ENCODE measurements at regions not wholly inside any gene's neighbourhood (a gene's known extent, or its start where the extent isn't known, plus 50 kb on each side); places are given as distances from the start of the nearest gene placed in this dataset.

DNA sequence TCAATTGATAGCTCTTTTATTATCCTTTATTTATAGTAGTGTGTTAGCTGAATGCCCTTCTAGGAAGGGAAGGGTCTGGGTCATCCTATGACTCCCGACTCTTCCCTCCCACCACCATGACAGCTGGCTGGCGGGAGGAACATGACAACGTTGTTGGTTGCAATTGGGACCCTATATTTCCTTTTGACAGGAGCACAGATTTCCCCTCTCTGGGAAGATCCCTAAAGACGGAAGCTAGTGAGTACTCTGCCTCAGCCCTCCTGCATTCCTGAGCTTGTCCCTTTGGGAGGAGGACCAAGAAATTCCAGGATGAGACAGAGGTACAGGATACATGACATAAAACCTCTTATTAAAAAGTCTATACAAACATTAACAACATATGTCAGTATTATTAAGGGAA is 485.4 kb downstream of the NAV3 start:
- TF ChIP-seq, protein P1, sequence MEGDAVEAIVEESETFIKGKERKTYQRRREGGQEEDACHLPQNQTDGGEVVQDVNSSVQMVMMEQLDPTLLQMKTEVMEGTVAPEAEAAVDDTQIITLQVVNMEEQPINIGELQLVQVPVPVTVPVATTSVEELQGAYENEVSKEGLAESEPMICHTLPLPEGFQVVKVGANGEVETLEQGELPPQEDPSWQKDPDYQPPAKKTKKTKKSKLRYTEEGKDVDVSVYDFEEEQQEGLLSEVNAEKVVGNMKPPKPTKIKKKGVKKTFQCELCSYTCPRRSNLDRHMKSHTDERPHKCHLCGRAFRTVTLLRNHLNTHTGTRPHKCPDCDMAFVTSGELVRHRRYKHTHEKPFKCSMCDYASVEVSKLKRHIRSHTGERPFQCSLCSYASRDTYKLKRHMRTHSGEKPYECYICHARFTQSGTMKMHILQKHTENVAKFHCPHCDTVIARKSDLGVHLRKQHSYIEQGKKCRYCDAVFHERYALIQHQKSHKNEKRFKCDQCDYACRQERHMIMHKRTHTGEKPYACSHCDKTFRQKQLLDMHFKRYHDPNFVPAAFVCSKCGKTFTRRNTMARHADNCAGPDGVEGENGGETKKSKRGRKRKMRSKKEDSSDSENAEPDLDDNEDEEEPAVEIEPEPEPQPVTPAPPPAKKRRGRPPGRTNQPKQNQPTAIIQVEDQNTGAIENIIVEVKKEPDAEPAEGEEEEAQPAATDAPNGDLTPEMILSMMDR (IDR thresholded peaks at IDR 0.05; ENCODE audit: borderline replicate concordance, control extremely low read depth, extremely low read depth, insufficient read depth, missing control alignments), result no peak
- no peak for DNase-seq (ENCODE audit: low spot score)
- in situ Hi-C loops (cut with MboI; ENCODE audit: low sequenced_read_pairs, unreplicated experiment), result no loop called here

DNA sequence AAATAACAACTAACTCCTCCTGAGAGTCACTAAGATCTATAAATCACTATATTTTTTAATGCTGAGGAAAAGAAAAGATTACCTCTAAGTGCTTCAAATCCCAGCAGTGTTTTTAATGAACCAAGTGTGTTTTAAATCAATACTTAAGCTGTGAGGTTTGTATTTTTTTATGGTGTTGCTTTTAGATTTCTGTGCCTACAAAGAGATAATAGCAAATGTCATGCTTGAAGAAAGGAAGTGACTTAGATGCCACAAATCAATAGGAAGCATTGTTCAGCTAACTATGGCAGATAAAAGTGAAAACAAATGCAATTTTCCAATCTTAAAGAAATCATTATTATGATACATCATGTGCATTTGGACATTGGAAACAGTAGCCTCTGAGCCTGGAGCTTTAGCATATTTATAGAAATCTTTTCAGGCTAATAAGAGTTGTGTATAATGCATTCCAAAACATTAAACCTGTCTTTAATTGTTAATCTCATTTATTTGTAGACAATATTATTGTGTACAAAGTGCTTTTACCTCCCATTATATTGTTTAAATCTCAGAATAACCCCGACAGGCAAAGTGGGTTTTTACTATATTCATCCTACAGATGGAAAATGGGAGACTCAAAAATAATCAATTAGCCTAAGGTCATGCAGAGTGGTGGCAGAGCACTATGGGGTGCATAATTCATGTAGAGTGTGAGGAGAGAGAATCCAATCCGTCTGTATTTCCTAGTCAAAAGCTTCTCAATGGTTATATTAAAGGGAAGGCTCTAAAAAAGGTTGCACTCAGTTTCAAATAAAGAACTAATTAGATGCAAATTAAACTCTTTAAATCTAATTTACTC is 486.2 kb downstream of the NAV3 start:
- TF ChIP-seq, protein P1 (IDR thresholded peaks at IDR 0.05; ENCODE audit: borderline replicate concordance, control extremely low read depth, extremely low read depth, insufficient read depth, missing control alignments), result no peak
- in situ Hi-C loops (cut with MboI; ENCODE audit: low sequenced_read_pairs, unreplicated experiment), result no loop called here
- no peak for DNase-seq (ENCODE audit: low spot score)

DNA sequence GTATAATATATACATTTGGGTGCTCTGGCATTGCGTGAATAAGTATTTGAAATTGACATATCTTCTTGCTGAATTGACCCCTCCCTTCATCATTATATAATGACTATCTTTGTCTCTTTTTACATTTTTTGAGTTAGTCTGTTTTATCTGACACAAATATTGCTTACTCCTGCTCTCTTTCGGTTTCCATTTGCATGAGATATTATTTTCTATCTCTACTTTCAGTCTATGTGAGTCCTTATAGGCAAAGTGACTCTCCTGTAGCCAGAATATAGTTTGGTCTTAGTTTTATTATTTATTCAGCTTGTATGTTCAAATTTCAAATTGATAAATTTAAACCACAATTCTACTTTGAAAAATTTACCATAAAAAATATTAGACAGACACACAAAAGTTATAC is 491.0 kb downstream of the NAV3 start:
- in situ Hi-C loops (cut with MboI; ENCODE audit: low sequenced_read_pairs, unreplicated experiment), result no loop called here
- TF ChIP-seq, protein P1 (IDR thresholded peaks at IDR 0.05; ENCODE audit: borderline replicate concordance, control extremely low read depth, extremely low read depth, insufficient read depth, missing control alignments), result no peak
- no peak for DNase-seq (ENCODE audit: low spot score)

GRCh38 chr12:78323226-78323625 is 492.5 kb downstream of the NAV3 start:
- in situ Hi-C loops (cut with MboI; ENCODE audit: low sequenced_read_pairs, unreplicated experiment), result no loop called here
- DNase-seq (ENCODE audit: low spot score), result no peak
- TF ChIP-seq, protein P1 (IDR thresholded peaks at IDR 0.05; ENCODE audit: borderline replicate concordance, control extremely low read depth, extremely low read depth, insufficient read depth, missing control alignments), result no peak

DNA sequence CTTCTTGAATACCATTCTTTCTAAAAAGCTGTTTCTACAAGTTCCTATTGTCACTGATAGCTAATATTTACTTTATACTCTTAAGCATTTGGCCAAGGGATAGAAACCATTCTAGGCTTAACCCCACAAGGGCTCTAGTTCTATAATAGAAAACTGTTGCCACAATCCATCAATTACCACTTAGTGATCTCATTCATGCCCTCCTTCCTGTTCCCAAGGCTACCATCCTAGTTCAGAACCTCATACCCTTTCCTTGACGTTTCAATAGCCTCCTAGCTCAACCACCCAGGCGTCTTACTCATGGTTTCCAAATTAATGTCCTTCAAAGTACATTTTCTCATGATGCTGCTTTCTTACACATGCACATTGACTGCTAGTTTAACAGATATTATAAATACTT is 493.5 kb downstream of the NAV3 start:
- in situ Hi-C loops (cut with MboI; ENCODE audit: low sequenced_read_pairs, unreplicated experiment), result no loop called here

DNA sequence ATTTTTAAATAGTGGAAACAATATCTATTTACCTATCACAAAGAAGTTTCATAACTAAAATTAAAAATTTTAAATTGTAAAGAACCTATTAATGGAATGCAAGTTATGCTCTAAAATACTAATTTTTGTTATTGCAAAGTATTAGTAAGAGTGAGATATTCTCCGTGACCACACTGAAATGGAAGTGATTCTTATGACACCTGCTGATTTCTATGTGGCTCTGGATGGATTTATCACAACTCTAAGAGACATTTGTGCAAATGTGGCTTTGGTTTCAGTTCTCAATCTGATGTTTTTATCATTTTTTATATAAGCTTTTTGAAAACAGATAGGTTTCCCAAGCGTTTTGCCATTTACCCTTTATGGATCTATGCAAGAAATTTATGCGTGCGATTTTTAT is 497.8 kb downstream of the NAV3 start:
- in situ Hi-C loops (cut with MboI; ENCODE audit: low sequenced_read_pairs, unreplicated experiment), result no loop called here
- DNase-seq (ENCODE audit: low spot score), result no peak
- TF ChIP-seq, protein P1 (IDR thresholded peaks at IDR 0.05; ENCODE audit: borderline replicate concordance, control extremely low read depth, extremely low read depth, insufficient read depth, missing control alignments), result no peak

More for the DNA sequence above, 493.5 kb downstream of the NAV3 start:
- no peak for DNase-seq (ENCODE audit: low spot score)
- TF ChIP-seq, protein P1 (IDR thresholded peaks at IDR 0.05; ENCODE audit: borderline replicate concordance, control extremely low read depth, extremely low read depth, insufficient read depth, missing control alignments), result no peak
